ENCODE measurements at regions not wholly inside any gene's neighbourhood (a gene's known extent, or its start where the extent isn't known, plus 50 kb on each side); places are given as distances from the start of the nearest gene placed in this dataset.
"Not testable (repeated sequence)": the region's sequence is repeated elsewhere in the genome, so short reads cannot be mapped to it uniquely, and the experiment has no call there.

DNA sequence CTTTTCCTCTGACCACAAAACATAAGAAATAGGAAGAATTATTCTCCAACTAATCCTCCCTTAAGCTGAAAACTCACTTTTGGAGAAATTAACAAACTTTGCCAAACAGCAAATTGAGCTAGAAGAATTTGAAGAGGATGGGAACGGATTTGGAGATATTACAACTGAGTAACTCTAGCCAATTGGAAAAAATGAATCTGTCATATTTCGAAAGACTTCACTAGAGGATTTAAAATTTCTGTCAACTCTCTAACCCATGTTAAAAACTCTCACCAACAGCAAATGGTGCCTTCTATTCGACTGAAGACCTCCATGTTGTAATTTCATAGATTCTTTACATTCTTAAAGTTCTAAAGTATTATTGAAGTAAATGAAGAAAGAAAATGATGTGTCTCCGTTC, 414.2 kb downstream of the RMST start:
- intact Hi-C loops (cut with DNase I; ENCODE audit: low total_unique reads) = no loop called here
- TF ChIP-seq, protein P1, sequence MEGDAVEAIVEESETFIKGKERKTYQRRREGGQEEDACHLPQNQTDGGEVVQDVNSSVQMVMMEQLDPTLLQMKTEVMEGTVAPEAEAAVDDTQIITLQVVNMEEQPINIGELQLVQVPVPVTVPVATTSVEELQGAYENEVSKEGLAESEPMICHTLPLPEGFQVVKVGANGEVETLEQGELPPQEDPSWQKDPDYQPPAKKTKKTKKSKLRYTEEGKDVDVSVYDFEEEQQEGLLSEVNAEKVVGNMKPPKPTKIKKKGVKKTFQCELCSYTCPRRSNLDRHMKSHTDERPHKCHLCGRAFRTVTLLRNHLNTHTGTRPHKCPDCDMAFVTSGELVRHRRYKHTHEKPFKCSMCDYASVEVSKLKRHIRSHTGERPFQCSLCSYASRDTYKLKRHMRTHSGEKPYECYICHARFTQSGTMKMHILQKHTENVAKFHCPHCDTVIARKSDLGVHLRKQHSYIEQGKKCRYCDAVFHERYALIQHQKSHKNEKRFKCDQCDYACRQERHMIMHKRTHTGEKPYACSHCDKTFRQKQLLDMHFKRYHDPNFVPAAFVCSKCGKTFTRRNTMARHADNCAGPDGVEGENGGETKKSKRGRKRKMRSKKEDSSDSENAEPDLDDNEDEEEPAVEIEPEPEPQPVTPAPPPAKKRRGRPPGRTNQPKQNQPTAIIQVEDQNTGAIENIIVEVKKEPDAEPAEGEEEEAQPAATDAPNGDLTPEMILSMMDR (IDR thresholded peaks at IDR 0.05) = no peak
- TF ChIP-seq EP300 (IDR thresholded peaks at IDR 0.05) = no peak
- no peak for TF ChIP-seq POLR2AphosphoS5 (IDR thresholded peaks at IDR 0.05)
- TF ChIP-seq POLR2A (IDR thresholded peaks at IDR 0.05) = no peak
- no peaks in the 10 kb centered on the region for H3K36me3 ChIP-seq
- no peaks in the 10 kb centered on the region for H3K9me3 ChIP-seq
- peak in 1 of 2 donors; percentile 7 for DNase-seq
- no peaks in the 10 kb centered on the region for H3K27me3 ChIP-seq
- 46 to 75% (median 62%) methylated on average over 4 of the region's 4 CpGs for WGBS, 5 donors
- H3K27ac ChIP-seq = no peak overlapping the region
- no peaks in the 10 kb centered on the region for H3K4me1 ChIP-seq
- H3K4me3 ChIP-seq = no peak overlapping the region

DNA sequence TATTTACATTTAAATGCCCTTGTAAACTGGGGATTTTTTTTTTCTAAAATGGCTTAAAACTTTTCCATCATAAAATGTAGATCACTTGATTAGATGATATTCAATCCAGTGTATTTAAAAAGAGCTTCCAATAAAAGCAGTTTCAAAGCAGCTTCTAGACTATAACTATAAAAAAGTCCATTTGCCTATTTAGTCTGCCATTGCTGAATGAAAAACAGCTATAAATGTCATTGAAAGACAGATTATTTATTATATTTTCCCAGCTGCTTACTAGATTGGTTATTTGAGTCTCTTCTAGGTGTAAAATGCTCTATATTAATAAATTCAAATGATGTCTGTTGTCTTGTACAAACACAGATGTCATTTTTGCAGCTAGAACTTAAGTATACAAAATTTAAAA, 414.8 kb downstream of the RMST start:
- TF ChIP-seq POLR2AphosphoS5 (IDR thresholded peaks at IDR 0.05) (no peak), POLR2A (IDR thresholded peaks at IDR 0.05) (no peak), EP300 (IDR thresholded peaks at IDR 0.05) (no peak)
- TF ChIP-seq, protein P1 (IDR thresholded peaks at IDR 0.05) = no peak
- Histone ChIP-seq H3K36me3 (no peaks in the 10 kb centered on the region), H3K27me3 (no peaks in the 10 kb centered on the region), H3K27ac (no peak overlapping the region), H3K9me3 (no peaks in the 10 kb centered on the region), H3K4me3 (no peak overlapping the region), H3K4me1 (no peaks in the 10 kb centered on the region)
- intact Hi-C loops (cut with DNase I; ENCODE audit: low total_unique reads) = no loop called here
- no peak for DNase-seq

DNA sequence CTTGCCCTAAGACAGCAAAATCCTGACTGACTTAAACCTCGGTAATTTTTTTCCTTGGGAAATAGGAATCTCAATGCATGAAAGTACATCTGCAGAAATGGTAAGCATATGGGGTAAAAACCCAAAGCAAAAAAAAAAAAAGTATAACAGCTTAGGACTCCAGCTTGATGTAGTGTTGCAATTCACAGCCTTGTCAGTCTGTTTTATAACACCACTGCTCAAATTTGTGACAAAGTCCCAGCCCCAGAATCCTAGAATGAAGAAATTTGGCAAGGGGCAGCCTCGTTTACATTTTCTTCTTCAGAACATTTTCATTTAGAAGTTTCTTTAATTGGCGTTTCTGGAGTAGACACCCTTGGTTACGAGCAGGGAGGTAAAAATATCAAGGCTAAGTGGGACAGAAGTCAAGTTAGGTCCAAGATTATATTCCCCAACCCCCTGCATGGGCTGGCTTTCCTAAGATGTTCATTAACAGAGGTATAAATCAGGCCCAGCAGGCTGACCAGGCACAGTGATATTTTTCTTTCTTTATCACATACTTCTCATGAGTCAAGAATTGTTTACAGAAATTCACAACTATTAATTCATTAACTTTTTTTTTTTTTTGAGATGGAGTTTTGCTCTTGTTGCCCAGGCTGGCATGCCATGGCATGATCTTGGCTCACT, 424.0 kb downstream of the RMST start:
- intact Hi-C loops (cut with DNase I; ENCODE audit: low total_unique reads) = no loop called here

DNA sequence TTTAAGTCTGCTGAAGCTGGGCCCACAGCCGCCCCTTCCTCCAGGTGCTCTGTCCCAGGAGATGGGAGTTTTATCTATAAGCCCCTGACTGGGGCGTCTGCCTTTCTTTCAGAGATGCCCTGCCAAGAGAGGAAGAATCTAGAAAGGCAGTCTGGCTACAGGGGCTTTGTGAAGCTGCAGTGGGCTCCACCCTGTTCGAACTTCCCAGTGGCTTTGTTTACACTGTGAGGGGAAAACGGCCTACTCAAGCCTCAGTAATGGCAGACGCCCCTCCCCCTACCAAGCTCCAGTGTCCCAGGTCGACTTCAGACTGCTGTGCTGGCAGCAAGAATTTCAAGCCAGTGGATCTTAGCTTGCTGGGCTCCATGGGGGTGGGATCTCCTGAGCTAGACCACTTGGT, 435.3 kb downstream of the RMST start:
- H3K4me1 ChIP-seq; H3K4me3 ChIP-seq; H3K27ac ChIP-seq; H3K36me3 ChIP-seq; intact Hi-C loops (cut with DNase I; ENCODE audit: low total_unique reads); H3K27me3 ChIP-seq; DNase-seq: not testable (repeated sequence)
- peaks cover 0 to 11% (median 4%) of the 10 kb centered on the region in 4 donors for H3K9me3 ChIP-seq
- WGBS, 5 donors = 23 to 55% (median 40%) methylated on average over 2 to 6 of the region's 6 CpGs

More for the DNA sequence above, 424.0 kb downstream of the RMST start:
- H3K4me1 ChIP-seq = peaks cover 0 to 6% (median 0%) of the 10 kb centered on the region in 4 donors
- WGBS, 5 donors = 29 to 46% (median 39%) methylated on average over 4 of the region's 4 CpGs
- H3K27ac ChIP-seq = no peak overlapping the region
- no peaks in the 10 kb centered on the region for H3K27me3 ChIP-seq
- no peaks in the 10 kb centered on the region for H3K36me3 ChIP-seq
- peak in 1 of 2 donors; percentile 7 for DNase-seq
- TF ChIP-seq EP300 (IDR thresholded peaks at IDR 0.05) (no peak), POLR2A (IDR thresholded peaks at IDR 0.05) (no peak), POLR2AphosphoS5 (IDR thresholded peaks at IDR 0.05) (no peak)
- TF ChIP-seq, protein P1 (IDR thresholded peaks at IDR 0.05) = no peak
- no peak overlapping the region for H3K4me3 ChIP-seq
- H3K9me3 ChIP-seq = no peaks in the 10 kb centered on the region

DNA sequence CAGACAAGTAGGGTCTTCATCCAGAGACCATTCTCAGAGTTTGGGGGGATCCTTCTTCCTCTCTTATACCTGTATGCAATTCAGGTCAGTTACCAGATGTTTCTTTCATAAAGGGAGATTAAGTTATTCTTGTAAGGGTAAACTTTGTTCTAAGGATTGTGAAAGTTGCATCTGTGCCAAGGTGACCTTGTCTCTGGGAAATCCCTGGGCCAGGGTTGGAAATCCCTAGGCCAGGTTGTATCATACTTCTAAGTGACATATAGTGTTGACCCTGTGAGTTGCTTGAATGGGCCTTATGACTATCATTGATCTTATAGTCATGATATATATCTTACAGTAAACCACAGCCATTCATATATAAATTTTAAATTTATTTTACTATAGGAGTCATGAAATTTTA, 436.9 kb downstream of the RMST start:
- no peak overlapping the region for H3K4me3 ChIP-seq
- H3K4me1 ChIP-seq = no peaks in the 10 kb centered on the region
- DNase-seq = no peak
- no peaks in the 10 kb centered on the region for H3K27me3 ChIP-seq
- no peak overlapping the region for H3K27ac ChIP-seq
- intact Hi-C loops (cut with DNase I; ENCODE audit: low total_unique reads) = no loop called here
- TF ChIP-seq EP300 (IDR thresholded peaks at IDR 0.05) (no peak), POLR2A (IDR thresholded peaks at IDR 0.05) (no peak), POLR2AphosphoS5 (IDR thresholded peaks at IDR 0.05) (no peak)
- TF ChIP-seq, protein P1 (IDR thresholded peaks at IDR 0.05) = no peak
- no peaks in the 10 kb centered on the region for H3K9me3 ChIP-seq
- H3K36me3 ChIP-seq = no peaks in the 10 kb centered on the region

Data from stomach (tissue), 8 donors.